ENCODE measurements at regions not wholly inside any gene's neighbourhood (a gene's known extent, or its start where the extent isn't known, plus 50 kb on each side); places are given as distances from the start of the nearest gene placed in this dataset.

DNA sequence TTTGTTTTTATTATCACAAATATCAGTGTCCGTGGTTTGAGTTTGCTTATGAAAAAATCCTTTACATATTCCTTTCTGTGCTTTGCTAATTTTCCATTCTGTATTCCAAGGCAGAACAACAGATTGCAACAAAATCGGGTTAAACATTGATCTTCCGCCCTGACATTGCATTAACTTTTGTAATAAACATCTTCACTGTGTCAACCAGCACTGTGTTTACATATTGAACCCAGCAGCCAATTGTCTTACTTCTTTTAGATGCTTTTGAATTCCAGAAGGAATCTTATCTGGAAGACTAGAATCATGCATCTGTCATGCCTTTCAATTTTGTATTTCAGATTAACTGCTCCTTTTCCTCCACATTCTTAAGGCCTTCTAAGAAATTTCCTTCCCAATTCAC, 147.8 kb upstream of the CXXC4 start (continued):
- TF ChIP-seq KDM1A (IDR thresholded peaks at IDR 0.05; ENCODE audit: borderline replicate concordance) = no peak

DNA sequence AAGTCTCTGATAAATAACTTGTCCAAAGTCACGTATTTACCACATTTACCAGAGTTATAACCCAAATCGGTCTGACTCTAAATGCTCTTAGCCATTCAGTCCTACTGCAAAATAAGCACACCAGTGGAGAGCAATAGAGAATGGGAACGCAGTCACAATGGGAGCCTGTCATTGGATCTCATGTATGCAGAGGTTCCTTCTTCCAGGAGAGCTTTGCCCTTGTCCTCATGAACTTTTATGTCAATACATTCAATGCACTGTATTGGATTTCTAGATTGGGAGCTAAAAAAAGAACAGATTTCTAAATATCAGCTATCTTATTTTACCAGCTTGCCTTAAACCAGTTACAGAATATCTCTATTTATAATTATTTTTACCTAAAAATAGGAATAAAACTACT, 149.1 kb upstream of the CXXC4 start:
- ATAC-seq (no peak), DNase-seq (ENCODE audit: low read depth, low spot score) (no peak), FAIRE-seq (no peak)
- 86% methylated on average over 3 of the region's 3 CpGs for WGBS (ENCODE audit: insufficient coverage, insufficient replicate concordance, low lambda C conversion rate, missing lambda C conversion rate)
- H3K9me3 ChIP-seq (replicated peaks; ENCODE audit: control insufficient read depth, insufficient read depth, low read length) = peaks cover 2% of the 10 kb centered on the region; the same call in 2 of the 3 replicates
- H3K4me2 ChIP-seq (ENCODE audit: control insufficient read depth, insufficient read depth) = no peak overlapping the region
- no peak overlapping the region for H2AFZ ChIP-seq (ENCODE audit: control insufficient read depth, low read depth, low read length)
- SMC1A ChIA-PET (ENCODE audit: uncharacterized antibody, unreplicated experiment) = interaction anchor here (0.7 to 1.0 kb wide), 2 partner anchors 9 to 246 kb away, joined by 3 read pairs; no protein-coding TSS in a partner anchor
- no peak overlapping the region for H3K4me3 ChIP-seq
- no peaks in the 10 kb centered on the region for H3K36me3 ChIP-seq (ENCODE audit: control insufficient read depth in 2 of 2, insufficient read depth in 2 of 2, low read length in 1 of 2)
- no TSS peak for BruUV-seq (replicated peaks)
- RAD21 ChIA-PET (ENCODE audit: unreplicated experiment) = no interaction called here
- intact Hi-C loops (cut with micrococcal nuclease; ENCODE audit: unreplicated experiment) (no loop called here), in situ Hi-C loops (cut with MboI) (no loop called here)
- H3K27me3 ChIP-seq (replicated peaks in 1 of 2; ENCODE audit: control insufficient read depth in 2 of 2, insufficient read depth in 2 of 2, low read length in 1 of 2) = no peaks in the 10 kb centered on the region
- POLR2A ChIA-PET = no interaction called here
- H3K9ac ChIP-seq (ENCODE audit: control insufficient read depth, insufficient read depth, low read length) = no peak overlapping the region
- CTCF ChIA-PET = no interaction called here
- no peak overlapping the region for H3K27ac ChIP-seq (ENCODE audit: control insufficient read depth, insufficient read depth)
- no peaks in the 10 kb centered on the region for H3K4me1 ChIP-seq (ENCODE audit: control insufficient read depth, insufficient read depth, low read length)
- H3K79me2 ChIP-seq (ENCODE audit: control insufficient read depth, insufficient read depth, low read length) = no peaks in the 10 kb centered on the region
- H4K20me1 ChIP-seq (ENCODE audit: control insufficient read depth, insufficient read depth) = no peaks in the 10 kb centered on the region
- no peak for TF ChIP-seq RCOR1 (conservative IDR thresholded peaks at IDR 0.05; ENCODE audit: low read depth, low read length)
- TF ChIP-seq, protein P1, sequence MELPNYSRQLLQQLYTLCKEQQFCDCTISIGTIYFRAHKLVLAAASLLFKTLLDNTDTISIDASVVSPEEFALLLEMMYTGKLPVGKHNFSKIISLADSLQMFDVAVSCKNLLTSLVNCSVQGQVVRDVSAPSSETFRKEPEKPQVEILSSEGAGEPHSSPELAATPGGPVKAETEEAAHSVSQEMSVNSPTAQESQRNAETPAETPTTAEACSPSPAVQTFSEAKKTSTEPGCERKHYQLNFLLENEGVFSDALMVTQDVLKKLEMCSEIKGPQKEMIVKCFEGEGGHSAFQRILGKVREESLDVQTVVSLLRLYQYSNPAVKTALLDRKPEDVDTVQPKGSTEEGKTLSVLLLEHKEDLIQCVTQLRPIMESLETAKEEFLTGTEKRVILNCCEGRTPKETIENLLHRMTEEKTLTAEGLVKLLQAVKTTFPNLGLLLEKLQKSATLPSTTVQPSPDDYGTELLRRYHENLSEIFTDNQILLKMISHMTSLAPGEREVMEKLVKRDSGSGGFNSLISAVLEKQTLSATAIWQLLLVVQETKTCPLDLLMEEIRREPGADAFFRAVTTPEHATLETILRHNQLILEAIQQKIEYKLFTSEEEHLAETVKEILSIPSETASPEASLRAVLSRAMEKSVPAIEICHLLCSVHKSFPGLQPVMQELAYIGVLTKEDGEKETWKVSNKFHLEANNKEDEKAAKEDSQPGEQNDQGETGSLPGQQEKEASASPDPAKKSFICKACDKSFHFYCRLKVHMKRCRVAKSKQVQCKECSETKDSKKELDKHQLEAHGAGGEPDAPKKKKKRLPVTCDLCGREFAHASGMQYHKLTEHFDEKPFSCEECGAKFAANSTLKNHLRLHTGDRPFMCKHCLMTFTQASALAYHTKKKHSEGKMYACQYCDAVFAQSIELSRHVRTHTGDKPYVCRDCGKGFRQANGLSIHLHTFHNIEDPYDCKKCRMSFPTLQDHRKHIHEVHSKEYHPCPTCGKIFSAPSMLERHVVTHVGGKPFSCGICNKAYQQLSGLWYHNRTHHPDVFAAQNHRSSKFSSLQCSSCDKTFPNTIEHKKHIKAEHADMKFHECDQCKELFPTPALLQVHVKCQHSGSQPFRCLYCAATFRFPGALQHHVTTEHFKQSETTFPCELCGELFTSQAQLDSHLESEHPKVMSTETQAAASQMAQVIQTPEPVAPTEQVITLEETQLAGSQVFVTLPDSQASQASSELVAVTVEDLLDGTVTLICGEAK (IDR thresholded peaks at IDR 0.05; ENCODE audit: borderline replicate concordance) = no peak
- TF ChIP-seq, protein P2, sequence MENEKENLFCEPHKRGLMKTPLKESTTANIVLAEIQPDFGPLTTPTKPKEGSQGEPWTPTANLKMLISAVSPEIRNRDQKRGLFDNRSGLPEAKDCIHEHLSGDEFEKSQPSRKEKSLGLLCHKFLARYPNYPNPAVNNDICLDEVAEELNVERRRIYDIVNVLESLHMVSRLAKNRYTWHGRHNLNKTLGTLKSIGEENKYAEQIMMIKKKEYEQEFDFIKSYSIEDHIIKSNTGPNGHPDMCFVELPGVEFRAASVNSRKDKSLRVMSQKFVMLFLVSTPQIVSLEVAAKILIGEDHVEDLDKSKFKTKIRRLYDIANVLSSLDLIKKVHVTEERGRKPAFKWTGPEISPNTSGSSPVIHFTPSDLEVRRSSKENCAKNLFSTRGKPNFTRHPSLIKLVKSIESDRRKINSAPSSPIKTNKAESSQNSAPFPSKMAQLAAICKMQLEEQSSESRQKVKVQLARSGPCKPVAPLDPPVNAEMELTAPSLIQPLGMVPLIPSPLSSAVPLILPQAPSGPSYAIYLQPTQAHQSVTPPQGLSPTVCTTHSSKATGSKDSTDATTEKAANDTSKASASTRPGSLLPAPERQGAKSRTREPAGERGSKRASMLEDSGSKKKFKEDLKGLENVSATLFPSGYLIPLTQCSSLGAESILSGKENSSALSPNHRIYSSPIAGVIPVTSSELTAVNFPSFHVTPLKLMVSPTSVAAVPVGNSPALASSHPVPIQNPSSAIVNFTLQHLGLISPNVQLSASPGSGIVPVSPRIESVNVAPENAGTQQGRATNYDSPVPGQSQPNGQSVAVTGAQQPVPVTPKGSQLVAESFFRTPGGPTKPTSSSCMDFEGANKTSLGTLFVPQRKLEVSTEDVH (IDR thresholded peaks at IDR 0.05; ENCODE audit: low read depth, partially characterized antibody) = no peak
- TF ChIP-seq EGR1 (IDR thresholded peaks at IDR 0.05; ENCODE audit: borderline replicate concordance in 1 of 2, low read depth in 2 of 2, low read length in 2 of 2) = no peak
- TF ChIP-seq SUPT20H (IDR thresholded peaks at IDR 0.05; ENCODE audit: borderline replicate concordance, control insufficient read depth, low read depth, low read length) = no peak
- TF ChIP-seq NR2C1 (IDR thresholded peaks at IDR 0.05) = no peak
- TF ChIP-seq EED (IDR thresholded peaks at IDR 0.05; ENCODE audit: low read depth) = no peak
- no peak for TF ChIP-seq ETV6 (conservative IDR thresholded peaks at IDR 0.05 in 1 of 2, IDR thresholded peaks at IDR 0.05 in 1 of 2; ENCODE audit: borderline replicate concordance in 1 of 2, low read depth in 1 of 2)
- TF ChIP-seq JUNB (IDR thresholded peaks at IDR 0.05) = no peak
- TF ChIP-seq, protein P3, sequence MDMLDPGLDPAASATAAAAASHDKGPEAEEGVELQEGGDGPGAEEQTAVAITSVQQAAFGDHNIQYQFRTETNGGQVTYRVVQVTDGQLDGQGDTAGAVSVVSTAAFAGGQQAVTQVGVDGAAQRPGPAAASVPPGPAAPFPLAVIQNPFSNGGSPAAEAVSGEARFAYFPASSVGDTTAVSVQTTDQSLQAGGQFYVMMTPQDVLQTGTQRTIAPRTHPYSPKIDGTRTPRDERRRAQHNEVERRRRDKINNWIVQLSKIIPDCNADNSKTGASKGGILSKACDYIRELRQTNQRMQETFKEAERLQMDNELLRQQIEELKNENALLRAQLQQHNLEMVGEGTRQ (IDR thresholded peaks at IDR 0.05; ENCODE audit: borderline replicate concordance, low read depth, low read length) = no peak
- TF ChIP-seq TCF12 (IDR thresholded peaks at IDR 0.05; ENCODE audit: low read depth, low read length) = no peak
- TF ChIP-seq RFX5 (IDR thresholded peaks at IDR 0.05; ENCODE audit: low read depth, low read length) = no peak

Measured in GM12878 (cell line).